ENCODE measurements at regions not wholly inside any gene's neighbourhood (a gene's known extent, or its start where the extent isn't known, plus 50 kb on each side); places are given as distances from the start of the nearest gene placed in this dataset.
"Not testable (repeated sequence)": the region's sequence is repeated elsewhere in the genome, so short reads cannot be mapped to it uniquely, and the experiment has no call there.

GRCh38 chr18:41645589-41646360 lies 309.3 kb upstream of the PIK3C3 start:
- in situ Hi-C loops (cut with HindIII; ENCODE audit: low sequenced_read_pairs) = no loop called here
- no peak for DNase-seq (ENCODE audit: low spot score)

DNA sequence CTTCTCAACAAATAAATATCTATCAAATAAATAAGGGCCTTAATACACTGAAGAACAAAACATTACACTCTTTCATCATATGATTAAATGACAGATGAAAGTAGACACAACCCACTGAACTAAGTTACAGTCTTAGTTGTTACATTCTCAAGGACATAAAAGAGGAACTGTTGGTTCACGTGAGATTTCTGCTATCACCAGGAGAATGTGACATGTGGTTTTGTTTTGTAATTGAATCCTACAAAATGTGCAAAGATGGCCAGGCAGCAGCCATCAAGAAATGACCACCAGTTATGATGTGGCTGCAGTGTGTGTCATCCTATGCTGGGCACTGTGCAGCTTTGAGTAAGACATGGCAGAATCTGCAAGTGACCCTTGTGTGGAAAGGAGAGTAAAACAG lies 310.6 kb upstream of the PIK3C3 start:
- in situ Hi-C loops (cut with HindIII; ENCODE audit: low sequenced_read_pairs) = no loop called here
- no peak for DNase-seq (ENCODE audit: low spot score)

DNA sequence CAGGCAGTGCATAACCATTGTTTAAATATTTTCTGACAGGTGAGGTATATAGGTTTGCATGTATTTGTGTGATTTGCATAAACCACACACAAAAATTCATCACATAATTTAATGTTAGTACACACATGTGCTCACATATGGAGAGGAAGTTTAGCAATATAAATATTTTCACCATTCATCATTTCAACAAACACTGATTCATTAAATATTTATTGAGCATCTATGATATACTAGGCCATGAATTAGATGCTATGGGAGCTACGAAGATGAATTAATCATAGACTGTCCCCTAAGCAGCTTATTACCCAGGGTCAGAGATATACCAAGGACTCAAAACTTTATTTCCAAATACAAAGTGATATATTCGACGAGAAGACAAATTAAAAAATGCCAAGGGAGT lies 311.6 kb upstream of the PIK3C3 start:
- in situ Hi-C loops (cut with HindIII; ENCODE audit: low sequenced_read_pairs) = no loop called here
- no peak for DNase-seq (ENCODE audit: low spot score)

GRCh38 chr18:41642756-41643155 lies 312.3 kb upstream of the PIK3C3 start:
- in situ Hi-C loops (cut with HindIII; ENCODE audit: low sequenced_read_pairs) = no loop called here
- no peak for DNase-seq (ENCODE audit: low spot score)

GRCh38 chr18:41639218-41639617 lies 315.8 kb upstream of the PIK3C3 start:
- in situ Hi-C loops (cut with HindIII; ENCODE audit: low sequenced_read_pairs) = no loop called here
- no peak for DNase-seq (ENCODE audit: low spot score)

DNA sequence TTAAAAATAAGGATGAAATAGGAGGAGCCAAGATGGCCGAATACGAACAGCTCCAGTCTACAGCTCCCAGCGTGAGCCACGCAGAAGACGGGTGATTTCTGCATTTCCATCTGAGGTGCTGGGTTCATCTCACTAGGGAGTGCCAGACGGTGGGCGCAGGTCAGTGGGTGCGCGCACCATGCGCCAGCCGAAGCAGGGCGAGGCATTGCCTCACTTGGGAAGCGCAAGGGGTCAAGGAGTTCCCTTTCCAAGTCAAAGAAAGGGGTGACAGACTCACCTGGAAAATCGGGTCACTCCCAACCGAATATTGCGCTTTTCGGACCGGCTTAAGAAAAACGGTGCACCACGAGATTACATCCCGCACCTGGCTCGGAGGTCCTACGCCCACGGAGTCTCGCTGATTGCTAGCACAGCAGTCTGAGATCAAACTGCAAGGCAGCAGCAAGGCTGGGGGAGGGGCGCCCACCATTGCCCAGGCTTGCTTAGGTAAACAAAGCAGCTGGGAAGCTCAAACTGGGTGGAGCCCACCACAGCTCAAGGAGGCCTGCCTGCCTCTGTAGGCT lies 323.2 kb upstream of the PIK3C3 start:
- DNase-seq (ENCODE audit: low spot score); in situ Hi-C loops (cut with HindIII; ENCODE audit: low sequenced_read_pairs): not testable (repeated sequence)

- DNase-seq (ENCODE audit: low spot score) = no peak
- in situ Hi-C loops (cut with HindIII; ENCODE audit: low sequenced_read_pairs) = no loop called here
These were observed 324.7 kb upstream of the PIK3C3 start for GRCh38 chr18:41630232-41630886.

- in situ Hi-C loops (cut with HindIII; ENCODE audit: low sequenced_read_pairs) = no loop called here
- no peak for DNase-seq (ENCODE audit: low spot score)
These were observed 330.6 kb upstream of the PIK3C3 start for GRCh38 chr18:41624460-41624859.

- no peak for DNase-seq (ENCODE audit: low spot score)
- in situ Hi-C loops (cut with HindIII; ENCODE audit: low sequenced_read_pairs) = no loop called here
These were observed 333.9 kb upstream of the PIK3C3 start for GRCh38 chr18:41621177-41621576.

- DNase-seq (ENCODE audit: low spot score) = no peak
- in situ Hi-C loops (cut with HindIII; ENCODE audit: low sequenced_read_pairs) = no loop called here
These were observed 336.9 kb upstream of the PIK3C3 start for GRCh38 chr18:41618147-41618546.

- no peak for DNase-seq (ENCODE audit: low spot score)
- in situ Hi-C loops (cut with HindIII; ENCODE audit: low sequenced_read_pairs) = no loop called here
These were observed 337.4 kb upstream of the PIK3C3 start for GRCh38 chr18:41617647-41618046.

GRCh38 chr18:41613003-41613609 lies 341.9 kb upstream of the PIK3C3 start:
- in situ Hi-C loops (cut with HindIII; ENCODE audit: low sequenced_read_pairs) = no loop called here
- DNase-seq (ENCODE audit: low spot score) = no peak

- in situ Hi-C loops (cut with HindIII; ENCODE audit: low sequenced_read_pairs) = no loop called here
- DNase-seq (ENCODE audit: low spot score) = no peak
These were observed 350.1 kb upstream of the PIK3C3 start for GRCh38 chr18:41604964-41605363.

GRCh38 chr18:41602034-41602433 lies 353.0 kb upstream of the PIK3C3 start:
- DNase-seq (ENCODE audit: low spot score) = no peak
- in situ Hi-C loops (cut with HindIII; ENCODE audit: low sequenced_read_pairs) = no loop called here

- DNase-seq (ENCODE audit: low spot score) = no peak
- in situ Hi-C loops (cut with HindIII; ENCODE audit: low sequenced_read_pairs) = no loop called here
These were observed 354.2 kb upstream of the PIK3C3 start for GRCh38 chr18:41600693-41601391.

- in situ Hi-C loops (cut with HindIII; ENCODE audit: low sequenced_read_pairs) = no loop called here
- no peak for DNase-seq (ENCODE audit: low spot score)
These were observed 355.6 kb upstream of the PIK3C3 start for GRCh38 chr18:41599466-41599865.

GRCh38 chr18:41594582-41594981 lies 360.5 kb upstream of the PIK3C3 start:
- in situ Hi-C loops (cut with HindIII; ENCODE audit: low sequenced_read_pairs) = no loop called here
- no peak for DNase-seq (ENCODE audit: low spot score)

DNA sequence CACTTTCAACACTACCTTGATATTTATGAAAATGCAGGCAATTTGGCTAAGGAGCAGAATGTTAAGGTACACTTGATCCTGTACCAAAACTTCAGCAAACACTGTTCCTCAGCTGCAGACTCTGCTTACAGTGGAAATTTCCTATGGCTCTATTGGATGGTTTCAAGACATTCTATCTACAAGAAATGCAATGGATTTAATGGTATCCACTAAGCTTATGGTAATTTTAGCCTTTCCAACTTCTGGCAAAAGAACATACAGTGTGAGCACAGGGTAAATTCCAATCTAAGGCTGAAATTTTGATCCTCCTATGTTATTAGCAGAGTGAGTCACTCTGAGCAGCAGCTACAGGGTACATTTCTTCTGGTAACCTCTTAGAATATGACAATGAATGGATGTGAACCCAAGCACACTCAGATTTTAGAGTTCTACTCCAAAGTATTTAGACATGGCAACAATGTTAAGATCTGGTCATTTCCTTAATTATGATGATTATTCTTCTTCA lies 361.8 kb upstream of the PIK3C3 start:
- no peak for DNase-seq (ENCODE audit: low spot score)
- in situ Hi-C loops (cut with HindIII; ENCODE audit: low sequenced_read_pairs) = no loop called here

DNA sequence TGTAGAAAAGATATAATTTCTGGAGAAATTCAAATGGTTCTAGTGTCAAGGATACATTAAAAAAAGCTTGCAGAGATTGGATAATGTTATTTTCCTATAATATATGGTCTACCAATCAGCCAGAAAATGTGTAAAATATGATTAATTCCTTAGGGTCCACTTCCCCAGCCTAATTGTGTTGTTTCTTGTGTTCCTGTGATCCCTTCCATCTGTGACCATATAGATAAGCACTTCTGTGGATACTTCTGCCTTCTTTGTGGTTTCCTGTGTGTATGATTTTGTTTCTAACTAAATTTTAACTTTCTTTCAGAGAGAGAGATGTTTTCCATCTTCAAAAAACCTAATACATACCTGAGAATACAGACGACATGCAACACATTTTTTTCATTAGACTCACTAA lies 367.1 kb upstream of the PIK3C3 start:
- no peak for DNase-seq (ENCODE audit: low spot score)
- in situ Hi-C loops (cut with HindIII; ENCODE audit: low sequenced_read_pairs) = no loop called here

DNA sequence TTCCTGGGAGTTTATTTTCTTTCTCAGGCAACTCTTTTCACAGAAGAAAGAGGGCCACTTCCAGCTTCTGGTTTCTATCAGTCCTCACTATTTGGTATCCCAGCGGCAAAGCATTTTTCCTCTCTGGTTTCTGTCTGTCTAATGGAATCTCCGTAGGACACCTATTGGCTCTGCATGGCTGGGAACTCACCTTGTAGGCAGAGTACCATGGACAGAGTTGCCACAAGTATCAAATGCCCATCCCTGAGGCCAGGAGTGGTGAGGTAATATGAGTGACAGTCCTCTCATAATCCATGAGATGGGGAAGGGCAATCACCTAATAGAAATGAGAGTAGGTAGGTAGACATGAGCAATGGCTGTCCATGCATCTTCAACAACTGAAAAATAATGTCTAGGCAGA lies 369.5 kb upstream of the PIK3C3 start:
- DNase-seq (ENCODE audit: low spot score) = no peak
- in situ Hi-C loops (cut with HindIII; ENCODE audit: low sequenced_read_pairs) = no loop called here

Data from G401 (cell line).